T-helper 1 cell treated with Interleukin-12 subunit alpha and Interleukin-12 subunit beta and Interleukin-4 antibody, amounts not matched to agents 30 μg/mL and 1 μg/mL, for 36 hours (primary cell): ENCODE measurements at regions not wholly inside any gene's neighbourhood (a gene's known extent, or its start where the extent isn't known, plus 50 kb on each side); places are given as distances from the start of the nearest gene placed in this dataset.
"Not testable (repeated sequence)": the region's sequence is repeated elsewhere in the genome, so short reads cannot be mapped to it uniquely, and the experiment has no call there.

Experiments used
- H3K27ac Mint-ChIP-seq: one replicate; pipeline ENCODE4 v1.8.0; 2021; ENCODE audit warnings: mild to moderate bottlenecking, mixed read lengths
- H3K27me3 Mint-ChIP-seq: one replicate; pipeline ENCODE4 v1.8.0; 2021; ENCODE audit warnings: low read depth, mixed read lengths
- H3K36me3 Mint-ChIP-seq: one replicate; pipeline ENCODE4 v1.8.0; 2021; ENCODE audit warnings: low read depth, mixed read lengths
- H3K4me1 Mint-ChIP-seq: one replicate; pipeline ENCODE4 v1.8.0; 2021; ENCODE audit warnings: low read depth, mixed read lengths
- H3K4me3 Mint-ChIP-seq: one replicate; pipeline ENCODE4 v1.8.0; 2021; ENCODE audit warnings: mild to moderate bottlenecking, moderate library complexity, mixed read lengths
- H3K9me3 Mint-ChIP-seq: one replicate; pipeline ENCODE4 v1.8.0; 2021; ENCODE audit warnings: mixed read lengths

GRCh38 chr4:77431546-77431945 is 174.1 kb upstream of the CXCL13 start:
- H3K27me3 Mint-ChIP-seq, result peaks cover 7% of the 10 kb centered on the region
- no peak overlapping the region for H3K4me3 Mint-ChIP-seq
- no peaks in the 10 kb centered on the region for H3K36me3 Mint-ChIP-seq
- no peak overlapping the region for H3K27ac Mint-ChIP-seq
- no peaks in the 10 kb centered on the region for H3K9me3 Mint-ChIP-seq
- H3K4me1 Mint-ChIP-seq, result peaks cover 3% of the 10 kb centered on the region

GRCh38 chr4:77432717-77433417 is 172.8 kb upstream of the CXCL13 start:
- Mint-ChIP-seq H3K27me3 (no peaks in the 10 kb centered on the region), H3K9me3 (no peaks in the 10 kb centered on the region), H3K4me3 (no peak overlapping the region), H3K4me1 (peaks cover 3% of the 10 kb centered on the region), H3K27ac (no peak overlapping the region), H3K36me3 (no peaks in the 10 kb centered on the region)

DNA sequence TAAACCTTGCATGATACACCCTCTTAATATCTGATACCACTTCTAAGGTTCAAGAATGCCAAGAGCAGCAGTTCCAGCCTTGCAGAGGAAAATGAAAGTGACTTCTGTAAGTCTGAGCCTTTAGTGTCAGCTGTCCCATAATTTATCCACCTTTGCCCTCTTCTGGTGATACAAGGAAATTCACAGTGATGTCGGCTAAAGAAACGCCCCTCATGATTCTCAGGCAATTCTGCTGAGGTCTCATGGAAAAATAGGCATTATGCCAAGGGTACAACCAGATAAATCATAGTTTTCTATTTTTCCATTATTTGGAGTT is 172.2 kb upstream of the CXCL13 start:
- H3K4me3 Mint-ChIP-seq, result no peak overlapping the region
- peaks cover 3% of the 10 kb centered on the region for H3K4me1 Mint-ChIP-seq
- H3K27ac Mint-ChIP-seq, result no peak overlapping the region
- H3K9me3 Mint-ChIP-seq, result no peaks in the 10 kb centered on the region
- H3K27me3 Mint-ChIP-seq, result no peaks in the 10 kb centered on the region
- no peaks in the 10 kb centered on the region for H3K36me3 Mint-ChIP-seq

- H3K36me3 Mint-ChIP-seq, result no peaks in the 10 kb centered on the region
Measured at GRCh38 chr4:77434299-77435092, 171.1 kb upstream of the CXCL13 start.

GRCh38 chr4:77437079-77437478 is 168.5 kb upstream of the CXCL13 start:
- H3K36me3 Mint-ChIP-seq, result no peaks in the 10 kb centered on the region
- H3K4me1 Mint-ChIP-seq, result peaks cover 3% of the 10 kb centered on the region
- H3K27ac Mint-ChIP-seq, result no peak overlapping the region
- H3K4me3 Mint-ChIP-seq, result no peak overlapping the region
- no peaks in the 10 kb centered on the region for H3K9me3 Mint-ChIP-seq
- no peaks in the 10 kb centered on the region for H3K27me3 Mint-ChIP-seq

More at GRCh38 chr4:77434299-77435092, 171.1 kb upstream of the CXCL13 start:
- H3K4me1 Mint-ChIP-seq, result peaks cover 3% of the 10 kb centered on the region
- no peak overlapping the region for H3K27ac Mint-ChIP-seq
- no peaks in the 10 kb centered on the region for H3K9me3 Mint-ChIP-seq
- H3K4me3 Mint-ChIP-seq, result no peak overlapping the region
- no peaks in the 10 kb centered on the region for H3K27me3 Mint-ChIP-seq

DNA sequence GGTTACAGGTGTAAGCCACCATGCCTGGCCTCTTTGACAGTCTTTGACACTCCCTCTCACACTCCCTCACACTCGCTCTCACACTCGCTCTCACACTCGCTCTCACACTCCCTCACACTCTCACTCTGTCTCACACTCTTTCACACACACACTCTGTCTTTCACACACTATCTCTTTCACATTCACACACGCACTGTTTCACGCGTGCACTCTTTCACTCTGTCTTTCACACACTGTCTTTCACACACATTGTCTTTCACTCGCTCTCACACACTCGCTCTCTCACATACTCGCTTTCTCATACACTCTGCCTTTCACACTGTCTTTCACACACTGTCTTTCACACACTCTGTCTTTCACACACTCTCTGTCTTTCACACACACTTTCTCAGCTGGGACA is 167.1 kb upstream of the CXCL13 start:
- no peaks in the 10 kb centered on the region for H3K36me3 Mint-ChIP-seq
- H3K4me1 Mint-ChIP-seq, result no peaks in the 10 kb centered on the region
- no peak overlapping the region for H3K4me3 Mint-ChIP-seq
- no peak overlapping the region for H3K27ac Mint-ChIP-seq
- no peaks in the 10 kb centered on the region for H3K9me3 Mint-ChIP-seq
- H3K27me3 Mint-ChIP-seq, result no peaks in the 10 kb centered on the region

GRCh38 chr4:77443941-77444340 is 161.7 kb upstream of the CXCL13 start:
- H3K9me3 Mint-ChIP-seq, result no peaks in the 10 kb centered on the region
- H3K4me3 Mint-ChIP-seq, result no peak overlapping the region
- H3K36me3 Mint-ChIP-seq, result no peaks in the 10 kb centered on the region
- peaks cover 15% of the 10 kb centered on the region for H3K27me3 Mint-ChIP-seq
- no peak overlapping the region for H3K27ac Mint-ChIP-seq
- H3K4me1 Mint-ChIP-seq, result no peaks in the 10 kb centered on the region

- H3K27me3 Mint-ChIP-seq, result peaks cover 18% of the 10 kb centered on the region
- H3K9me3 Mint-ChIP-seq, result no peaks in the 10 kb centered on the region
- H3K36me3 Mint-ChIP-seq, result no peaks in the 10 kb centered on the region
- H3K4me1 Mint-ChIP-seq, result no peaks in the 10 kb centered on the region
- no peak overlapping the region for H3K27ac Mint-ChIP-seq
- no peak overlapping the region for H3K4me3 Mint-ChIP-seq
Measured at GRCh38 chr4:77445823-77446222, 159.8 kb upstream of the CXCL13 start.

DNA sequence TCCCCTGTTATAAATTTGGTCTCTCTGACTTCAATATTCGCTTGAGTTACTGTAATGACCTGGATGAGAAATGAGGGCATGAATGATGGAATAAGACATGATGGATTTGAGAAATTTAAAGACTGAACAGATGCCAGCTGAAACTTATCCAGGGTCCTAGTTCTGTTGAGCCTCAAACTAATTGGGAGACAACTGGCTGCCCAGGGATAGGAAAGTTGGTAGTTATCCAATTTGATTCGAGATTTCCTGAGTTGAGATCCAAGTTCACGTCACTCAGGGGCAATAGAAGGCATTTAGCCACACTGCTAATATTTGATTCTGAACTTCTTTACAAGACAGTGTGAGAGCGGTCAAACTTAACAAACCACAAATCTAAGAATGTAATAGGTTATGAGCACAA is 159.0 kb upstream of the CXCL13 start:
- Mint-ChIP-seq H3K27me3 (peaks cover 20% of the 10 kb centered on the region), H3K4me1 (no peaks in the 10 kb centered on the region), H3K4me3 (no peak overlapping the region), H3K36me3 (no peaks in the 10 kb centered on the region), H3K9me3 (no peaks in the 10 kb centered on the region), H3K27ac (no peak overlapping the region)

DNA sequence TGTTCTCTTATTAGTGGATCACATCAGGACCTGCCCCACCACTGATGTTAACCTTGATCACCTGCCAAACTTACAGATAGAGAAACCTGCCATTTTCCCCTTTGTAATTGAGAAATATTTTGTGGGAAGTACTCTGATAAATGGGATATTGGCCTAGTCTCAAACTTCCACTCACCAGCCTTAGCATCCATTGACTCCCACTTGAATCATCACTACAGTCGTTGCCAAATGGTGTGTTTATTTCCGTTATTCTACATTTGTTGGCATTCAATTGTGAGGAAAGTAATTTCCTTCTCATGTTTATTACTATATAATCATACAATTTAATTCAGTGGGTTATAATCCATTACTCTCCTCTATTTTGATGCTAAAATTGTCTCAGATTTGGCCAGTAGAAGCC is 156.4 kb upstream of the CXCL13 start:
- no peak overlapping the region for H3K4me3 Mint-ChIP-seq
- no peaks in the 10 kb centered on the region for H3K36me3 Mint-ChIP-seq
- H3K4me1 Mint-ChIP-seq, result no peaks in the 10 kb centered on the region
- peaks cover 20% of the 10 kb centered on the region for H3K27me3 Mint-ChIP-seq
- no peak overlapping the region for H3K27ac Mint-ChIP-seq
- H3K9me3 Mint-ChIP-seq, result no peaks in the 10 kb centered on the region

- H3K27me3 Mint-ChIP-seq, result peaks cover 20% of the 10 kb centered on the region
- no peak overlapping the region for H3K27ac Mint-ChIP-seq
- no peaks in the 10 kb centered on the region for H3K9me3 Mint-ChIP-seq
- H3K4me1 Mint-ChIP-seq, result no peaks in the 10 kb centered on the region
- no peaks in the 10 kb centered on the region for H3K36me3 Mint-ChIP-seq
- H3K4me3 Mint-ChIP-seq, result no peak overlapping the region
Measured at GRCh38 chr4:77450006-77450405, 155.6 kb upstream of the CXCL13 start.

DNA sequence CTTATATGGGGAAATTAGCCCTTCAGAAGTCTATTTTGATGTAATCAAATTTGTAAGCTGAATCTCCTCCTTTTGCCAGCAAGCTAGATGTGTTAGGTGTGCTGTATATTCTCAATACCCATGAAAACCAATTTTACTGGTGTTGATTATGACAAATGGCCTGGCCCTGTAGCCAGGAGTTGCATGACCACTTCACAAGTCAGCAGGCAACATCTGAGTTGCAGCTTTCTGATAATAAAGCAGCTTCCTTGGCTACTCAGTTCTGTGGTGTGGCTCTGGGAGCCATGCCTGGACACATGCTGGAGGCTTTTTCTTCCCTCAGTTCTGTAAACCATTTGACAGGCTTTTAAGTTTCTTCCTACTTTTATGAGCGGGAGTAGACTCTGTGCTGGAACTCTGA is 154.1 kb upstream of the CXCL13 start:
- Mint-ChIP-seq H3K36me3 (no peaks in the 10 kb centered on the region), H3K4me3 (no peak overlapping the region), H3K27ac (no peak overlapping the region), H3K4me1 (no peaks in the 10 kb centered on the region), H3K9me3 (no peaks in the 10 kb centered on the region), H3K27me3 (peaks cover 9% of the 10 kb centered on the region)

DNA sequence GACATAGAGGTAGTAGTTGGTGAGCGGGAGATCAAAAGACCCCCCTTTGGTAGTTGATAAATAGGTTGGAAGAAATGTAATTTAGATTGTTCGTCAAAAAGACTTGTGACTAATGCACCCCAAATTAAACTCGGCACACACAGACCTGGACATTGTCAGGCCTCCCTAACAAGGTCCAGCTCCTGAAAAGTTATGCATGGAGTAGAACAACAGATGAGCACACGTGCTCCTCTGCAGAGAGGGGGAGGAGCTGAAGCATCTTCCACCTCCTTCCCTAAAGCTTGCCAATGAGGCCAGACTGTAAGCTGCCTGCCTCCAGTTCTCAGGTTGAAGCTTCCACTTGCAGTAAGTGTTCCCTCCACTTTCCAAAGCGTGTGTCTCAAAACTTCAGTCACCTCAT is 153.5 kb upstream of the CXCL13 start:
- H3K4me3 Mint-ChIP-seq, H3K36me3 Mint-ChIP-seq, H3K9me3 Mint-ChIP-seq, H3K27me3 Mint-ChIP-seq, H3K4me1 Mint-ChIP-seq, H3K27ac Mint-ChIP-seq: not testable (repeated sequence)

- Mint-ChIP-seq H3K9me3 (no peaks in the 10 kb centered on the region), H3K36me3 (no peaks in the 10 kb centered on the region), H3K4me1 (no peaks in the 10 kb centered on the region), H3K27me3 (peaks cover 5% of the 10 kb centered on the region), H3K4me3 (no peak overlapping the region), H3K27ac (no peak overlapping the region)
Measured at GRCh38 chr4:77453911-77454310, 151.7 kb upstream of the CXCL13 start.

- H3K27ac Mint-ChIP-seq, result no peak overlapping the region
- peaks cover 6% of the 10 kb centered on the region for H3K27me3 Mint-ChIP-seq
- no peak overlapping the region for H3K4me3 Mint-ChIP-seq
- H3K4me1 Mint-ChIP-seq, result no peaks in the 10 kb centered on the region
- H3K9me3 Mint-ChIP-seq, result no peaks in the 10 kb centered on the region
- no peaks in the 10 kb centered on the region for H3K36me3 Mint-ChIP-seq
Measured at GRCh38 chr4:77454858-77455257, 150.8 kb upstream of the CXCL13 start.
